Progenitor cell of endocrine pancreas (in vitro differentiated cells): ENCODE measurements at regions not wholly inside any gene's neighbourhood (a gene's known extent, or its start where the extent isn't known, plus 50 kb on each side); places are given as distances from the start of the nearest gene placed in this dataset.

Source experiments
- DNase-seq: peaks from one replicate; pipeline ENCODE4 v3.0.0; 2021; ENCODE audit warnings: low spot score; ENCODE audit not compliant: unreplicated experiment
- H3K27ac Mint-ChIP-seq: 2 replicates; pipeline ENCODE4 v1.8.0; 2021; ENCODE audit warnings: mild to moderate bottlenecking, moderate library complexity, mixed read lengths
- H3K27me3 Mint-ChIP-seq: 2 replicates; pipeline ENCODE4 v1.8.0; 2021; ENCODE audit warnings: mixed read lengths
- H3K36me3 Mint-ChIP-seq: 2 replicates; pipeline ENCODE4 v1.8.0; 2022; ENCODE audit warnings: mixed read lengths; ENCODE audit not compliant: insufficient read depth
- H3K4me1 Mint-ChIP-seq: 2 replicates; pipeline ENCODE4 v1.8.0; 2021; ENCODE audit warnings: low read depth, mixed read lengths
- H3K4me3 Mint-ChIP-seq: 2 replicates; pipeline ENCODE4 v1.8.0; 2021; ENCODE audit warnings: low read depth, mild to moderate bottlenecking, moderate library complexity, mixed read lengths
- H3K9me3 Mint-ChIP-seq: 2 replicates; pipeline ENCODE4 v1.8.0; 2021; ENCODE audit warnings: low read depth, mixed read lengths
- CTCF ChIP-seq: fragments of 200-600 bp; sonication (generic); IDR thresholded peaks from one replicate; pipeline ENCODE4 v1.5.0; 2021; ENCODE audit warnings: antibody characterized with exemption, mild to moderate bottlenecking; ENCODE audit not compliant: unreplicated experiment

- H3K4me3 Mint-ChIP-seq = no peak overlapping the region
- no peak for DNase-seq
- H3K27me3 Mint-ChIP-seq = no peaks in the 10 kb centered on the region
- no peak overlapping the region for H3K27ac Mint-ChIP-seq
- peaks cover 5% of the 10 kb centered on the region for H3K4me1 Mint-ChIP-seq
- no peaks in the 10 kb centered on the region for H3K36me3 Mint-ChIP-seq
- H3K9me3 Mint-ChIP-seq = no peaks in the 10 kb centered on the region
- TF ChIP-seq CTCF = no peak
Measured at GRCh38 chr13:104593693-104594092, 1527.5 kb upstream of the SLC10A2 start.

- Mint-ChIP-seq H3K4me1 (peaks cover 3% of the 10 kb centered on the region), H3K4me3 (no peak overlapping the region), H3K36me3 (no peaks in the 10 kb centered on the region), H3K9me3 (no peaks in the 10 kb centered on the region), H3K27ac (no peak overlapping the region), H3K27me3 (no peaks in the 10 kb centered on the region)
- TF ChIP-seq CTCF = no peak
- no peak for DNase-seq
Measured at GRCh38 chr13:104593251-104593576, 1527.0 kb upstream of the SLC10A2 start.

- Mint-ChIP-seq H3K36me3 (no peaks in the 10 kb centered on the region), H3K27me3 (no peaks in the 10 kb centered on the region), H3K27ac (no peak overlapping the region), H3K4me1 (peaks cover under 1% of the 10 kb centered on the region), H3K9me3 (no peaks in the 10 kb centered on the region), H3K4me3 (no peak overlapping the region)
- no peak for DNase-seq
- no peak for TF ChIP-seq CTCF
Measured at GRCh38 chr13:104592545-104593250, 1526.5 kb upstream of the SLC10A2 start.

GRCh38 chr13:104592127-104592526, 1525.9 kb upstream of the SLC10A2 start:
- no peak for DNase-seq
- no peak for TF ChIP-seq CTCF
- Mint-ChIP-seq H3K27ac (no peak overlapping the region), H3K4me1 (no peaks in the 10 kb centered on the region), H3K27me3 (no peaks in the 10 kb centered on the region), H3K4me3 (no peak overlapping the region), H3K36me3 (no peaks in the 10 kb centered on the region), H3K9me3 (no peaks in the 10 kb centered on the region)

GRCh38 chr13:104586051-104586746, 1520.0 kb upstream of the SLC10A2 start:
- peaks cover 2% of the 10 kb centered on the region for H3K4me1 Mint-ChIP-seq
- peaks cover 5% of the 10 kb centered on the region for H3K27me3 Mint-ChIP-seq
- H3K4me3 Mint-ChIP-seq = no peak overlapping the region
- H3K27ac Mint-ChIP-seq = no peak overlapping the region
- no peak for DNase-seq
- no peak for TF ChIP-seq CTCF
- H3K36me3 Mint-ChIP-seq = no peaks in the 10 kb centered on the region
- H3K9me3 Mint-ChIP-seq = no peaks in the 10 kb centered on the region
